Spleen (tissue), 11 donors: ENCODE measurements at regions not wholly inside any gene's neighbourhood (a gene's known extent, or its start where the extent isn't known, plus 50 kb on each side); places are given as distances from the start of the nearest gene placed in this dataset.
A peak's percentile ranks its signal among the peaks of the same experiment; 100 is the strongest.

ENCODE experiments used
- DNase-seq: peaks from one replicate; pipeline ENCODE4 v3.0.0-alpha.2; 2020
- H3K27ac ChIP-seq, 8 donors: fragments of 200-600 bp; sonication (generic) in 7 of 8; 1 replicate in 4 of 8; 2 replicates in 4 of 8; pipeline versions ENCODE4 v1.5.0 to v1.8.0; 2016 to 2021; ENCODE audit warnings: inconsistent platforms in 4 of 8, mild to moderate bottlenecking in 4 of 8, moderate library complexity in 1 of 8
- H3K27me3 ChIP-seq, 7 donors: fragments of 200-600 bp; sonication (generic) in 6 of 7; replicated peaks in 1 of 7; 1 replicate in 4 of 7; 2 replicates in 3 of 7; pipeline versions ENCODE4 v1.5.0 to v1.8.0; 2016 to 2021; ENCODE audit warnings: inconsistent platforms in 3 of 7, mild to moderate bottlenecking in 1 of 7
- H3K36me3 ChIP-seq, 6 donors: fragments of 200-600 bp; sonication (generic) in 5 of 6; 1 replicate in 4 of 6; 2 replicates in 2 of 6; pipeline versions ENCODE4 v1.5.0 to v1.8.0; 2016 to 2021; ENCODE audit warnings: inconsistent platforms in 2 of 6
- H3K4me1 ChIP-seq, 6 donors: fragments of 200-600 bp; sonication (generic) in 5 of 6; 1 replicate in 3 of 6; 2 replicates in 3 of 6; pipeline versions ENCODE4 v1.5.0 to v1.8.0; 2016 to 2021; ENCODE audit warnings: inconsistent platforms in 3 of 6
- H3K4me3 ChIP-seq, 8 donors: fragments of 200-600 bp; sonication (generic) in 7 of 8; 1 replicate in 4 of 8; 2 replicates in 4 of 8; pipeline versions ENCODE4 v1.5.0 to v1.8.0; 2016 to 2021; ENCODE audit warnings: inconsistent platforms in 4 of 8, mild to moderate bottlenecking in 4 of 8, moderate library complexity in 2 of 8
- H3K9me3 ChIP-seq, 8 donors: fragments of 200-600 bp; sonication (generic) in 7 of 8; 1 replicate in 4 of 8; 2 replicates in 4 of 8; pipeline versions ENCODE4 v1.5.0 to v1.8.0; 2016 to 2021; ENCODE audit warnings: inconsistent platforms in 4 of 8
- CTCF ChIP-seq, 11 experiments: fragments of 200-600 bp in 7 of 11; fragments of 450-650 bp in 4 of 11; sonication (generic) in 4 of 11; IDR thresholded peaks in 8 of 11; conservative IDR thresholded peaks in 3 of 11; 1 replicate in 7 of 11; 2 replicates in 4 of 11; pipeline versions ENCODE4 v1.4.0 to v1.8.0; 2016 to 2021; ENCODE audit warnings: antibody characterized with exemption in 11 of 11, inconsistent platforms in 4 of 11, mild to moderate bottlenecking in 1 of 11
- POLR2A ChIP-seq, 3 donors: fragments of 450-650 bp; IDR thresholded peaks; one replicate each; pipeline ENCODE4 v1.5.1; 2017; ENCODE audit warnings: antibody characterized with exemption in 3 of 3, mild to moderate bottlenecking in 1 of 3
- POLR2AphosphoS5 ChIP-seq, 3 donors: sonication (generic); formaldehyde crosslinking; IDR thresholded peaks; one replicate each; pipeline ENCODE4 v1.5.1; 2017; ENCODE audit warnings: antibody characterized with exemption in 3 of 3
- WGBS, 5 donors: extraction: QIAGEN DNeasy Blood & Tissue Kit in 3 of 5; methylation state at CpG; one replicate each; pipeline versions ENCODE4 v1.1.5 to v1.1.7; 2013 to 2018; 5-methylcytosine and 5-hydroxymethylcytosine counted together
- intact Hi-C: fragments of 100-400 bp; cut with DNase I; formaldehyde crosslinking; loops from one replicate; pipeline ENCODE4 v1.15.0; 2023; ENCODE audit warnings: low total_unique reads
- donor health status: healthy with polysubstance abuse.
- donor health status: DM: no; HTN: no; CAD: no; lungs with moderate emphysema.
- donor health status: DM: no; HTN: no; CAD: no.
- donor health status: Bipolar disorder and iron deficiency.
- donor health status: healthy.
- donor health status: DM: no; HTN: no; CAD: no.
- donor health status: DM: yes; HTN: yes; CAD: no.

GRCh38 chr2:239589833-239590232 lies 189.0 kb upstream of the HDAC4 start:
- WGBS, 5 donors, result 79 to 89% (median 87%) methylated on average over 8 to 10 of the region's 10 CpGs
- peaks cover 0 to 4% (median 0%) of the 10 kb centered on the region in 8 donors for H3K9me3 ChIP-seq
- H3K27ac ChIP-seq, result no peak overlapping the region
- intact Hi-C loops, result no loop called here
- no peaks in the 10 kb centered on the region for H3K36me3 ChIP-seq
- DNase-seq, result peak; percentile 23
- H3K4me1 ChIP-seq, result peaks cover 0 to 12% (median 2%) of the 10 kb centered on the region in 6 donors
- no peak for TF ChIP-seq POLR2AphosphoS5 (IDR thresholded peaks at IDR 0.05)
- no peak for TF ChIP-seq POLR2A (IDR thresholded peaks at IDR 0.05)
- no peak for TF ChIP-seq CTCF (IDR thresholded peaks at IDR 0.05 in 8 of 11, conservative IDR thresholded peaks at IDR 0.05 in 3 of 11)
- no peak overlapping the region for H3K4me3 ChIP-seq
- H3K27me3 ChIP-seq, result peaks cover 0 to 20% (median 0%) of the 10 kb centered on the region in 7 donors

DNA sequence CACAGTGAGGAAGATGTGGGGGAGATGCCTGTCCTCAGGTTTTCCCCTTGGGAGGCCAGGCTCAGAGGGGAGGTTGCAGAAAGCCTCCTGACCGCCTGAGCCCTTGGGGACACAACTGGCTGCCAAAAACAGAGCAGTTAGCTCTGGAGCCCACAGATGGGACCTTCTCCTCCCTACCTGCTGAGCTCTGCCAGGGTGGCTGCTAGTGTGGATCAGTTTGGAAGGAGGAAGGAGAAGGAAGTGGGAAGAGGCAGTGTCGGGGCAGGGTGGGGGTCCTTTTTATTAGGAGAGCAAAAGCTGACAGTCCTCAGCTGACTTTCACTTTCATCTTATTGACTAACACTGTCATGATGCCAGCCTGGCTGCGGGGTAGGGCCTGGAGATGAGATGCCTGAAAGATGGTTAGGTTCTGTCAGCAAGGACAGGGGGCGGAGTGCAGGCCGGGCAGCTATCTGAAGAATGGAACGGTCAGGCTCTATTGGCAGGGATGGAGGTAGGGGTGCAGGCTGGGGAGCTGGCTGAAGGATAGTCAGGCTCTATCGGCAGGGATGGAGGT lies 188.5 kb upstream of the HDAC4 start:
- TF ChIP-seq CTCF (IDR thresholded peaks at IDR 0.05 in 8 of 11, conservative IDR thresholded peaks at IDR 0.05 in 3 of 11) (no peak), POLR2AphosphoS5 (IDR thresholded peaks at IDR 0.05) (no peak), POLR2A (IDR thresholded peaks at IDR 0.05) (no peak)
- Histone ChIP-seq H3K27ac (no peak overlapping the region), H3K9me3 (peaks cover 0 to 4% (median 0%) of the 10 kb centered on the region in 8 donors), H3K4me3 (no peak overlapping the region), H3K4me1 (peaks cover 0 to 12% (median 2%) of the 10 kb centered on the region in 6 donors), H3K27me3 (peaks cover 0 to 23% (median 0%) of the 10 kb centered on the region in 7 donors), H3K36me3 (no peaks in the 10 kb centered on the region)
- peak; percentile 55 for DNase-seq
- intact Hi-C loops, result no loop called here
- 66 to 80% (median 75%) methylated on average over 6 to 7 of the region's 7 CpGs for WGBS, 5 donors

DNA sequence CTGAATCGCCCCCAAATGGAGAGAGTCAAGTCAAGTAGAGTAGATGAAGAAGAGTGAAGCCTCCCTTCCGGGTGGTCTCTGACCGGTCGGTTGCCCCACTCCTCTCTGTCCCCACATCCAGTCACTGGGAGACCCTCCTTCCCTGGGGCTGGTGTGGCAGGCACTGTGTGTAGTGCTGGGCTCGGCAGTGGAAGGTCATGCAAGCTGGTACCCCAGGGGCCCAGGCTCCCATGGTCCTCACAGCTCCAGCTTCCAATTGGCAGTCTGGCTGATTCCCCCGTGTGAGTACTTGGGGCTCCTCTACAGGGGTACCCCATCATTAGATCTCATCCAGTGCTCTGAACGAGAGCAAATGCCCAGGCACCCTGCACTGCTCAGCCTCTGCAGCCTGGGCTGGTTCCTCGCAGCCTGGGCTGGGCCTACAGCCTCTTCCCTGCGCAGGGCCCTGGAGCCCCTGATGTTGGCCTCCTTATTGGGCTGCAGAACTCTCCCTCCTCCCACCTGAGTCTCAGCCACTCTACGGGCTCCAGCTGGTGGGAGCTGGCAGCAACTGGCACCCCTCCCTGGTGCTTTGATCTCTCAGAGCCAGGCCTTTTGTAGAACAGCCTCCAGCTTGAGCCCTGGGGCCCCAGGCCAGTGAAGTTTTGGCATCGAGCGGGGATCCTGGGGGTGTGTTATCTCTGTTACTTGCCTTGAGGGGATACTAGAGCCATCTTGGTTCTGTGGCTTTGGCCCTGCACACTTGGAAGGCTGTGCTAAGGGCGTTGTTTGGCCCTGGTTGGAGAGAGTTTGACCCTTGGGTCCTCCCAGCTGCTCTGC lies 187.8 kb upstream of the HDAC4 start:
- Histone ChIP-seq H3K36me3 (no peaks in the 10 kb centered on the region), H3K4me1 (peaks cover 0 to 12% (median 2%) of the 10 kb centered on the region in 6 donors), H3K27me3 (peaks cover 0 to 23% (median 0%) of the 10 kb centered on the region in 7 donors), H3K27ac (no peak overlapping the region), H3K9me3 (peaks cover 0 to 4% (median 0%) of the 10 kb centered on the region in 8 donors), H3K4me3 (no peak overlapping the region)
- TF ChIP-seq POLR2A (IDR thresholded peaks at IDR 0.05) (no peak), CTCF (IDR thresholded peaks at IDR 0.05 in 8 of 11, conservative IDR thresholded peaks at IDR 0.05 in 3 of 11) (no peak), POLR2AphosphoS5 (IDR thresholded peaks at IDR 0.05) (no peak)
- peak; percentile 59 for DNase-seq
- intact Hi-C loops, result no loop called here
- 85 to 92% (median 90%) methylated on average over 11 to 13 of the region's 13 CpGs for WGBS, 5 donors

DNA sequence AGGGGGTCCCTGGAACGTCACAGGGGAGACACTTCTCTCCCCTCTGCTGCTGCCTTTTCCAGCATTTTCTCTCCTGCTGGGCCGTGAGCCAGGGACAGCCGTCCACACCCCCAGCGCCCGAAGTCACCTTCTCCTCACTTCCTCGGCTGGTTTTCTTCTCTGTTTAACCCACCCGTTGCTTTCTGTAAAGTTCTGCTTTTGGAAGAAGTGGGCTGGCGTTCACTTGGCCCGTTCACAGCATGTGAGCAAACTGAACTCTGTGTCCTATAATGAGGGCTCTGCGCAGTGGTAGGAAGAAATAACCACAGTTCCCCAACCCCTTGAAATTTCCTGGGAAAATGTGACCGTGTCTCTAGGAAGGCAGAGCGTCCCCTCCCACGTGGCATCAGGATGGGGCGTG lies 187.0 kb upstream of the HDAC4 start:
- H3K9me3 ChIP-seq, result peaks cover 0 to 4% (median 0%) of the 10 kb centered on the region in 8 donors
- peaks cover 0 to 12% (median 2%) of the 10 kb centered on the region in 6 donors for H3K4me1 ChIP-seq
- peak; percentile 36 for DNase-seq
- WGBS, 5 donors, result 30 to 39% (median 32%) methylated on average over 14 of the region's 14 CpGs
- no peak overlapping the region for H3K27ac ChIP-seq
- intact Hi-C loops, result no loop called here
- no peaks in the 10 kb centered on the region for H3K36me3 ChIP-seq
- TF ChIP-seq POLR2AphosphoS5 (IDR thresholded peaks at IDR 0.05), result no peak
- no peak for TF ChIP-seq POLR2A (IDR thresholded peaks at IDR 0.05)
- TF ChIP-seq CTCF (IDR thresholded peaks at IDR 0.05 in 8 of 11, conservative IDR thresholded peaks at IDR 0.05 in 3 of 11), result no peak
- peaks cover 0 to 23% (median 0%) of the 10 kb centered on the region in 7 donors for H3K27me3 ChIP-seq
- no peak overlapping the region for H3K4me3 ChIP-seq
